BE2C (cell line): ENCODE measurements at regions not wholly inside any gene's neighbourhood (a gene's known extent, or its start where the extent isn't known, plus 50 kb on each side); places are given as distances from the start of the nearest gene placed in this dataset.

Source experiments
- DNase-seq: peaks from one replicate; pipeline ENCODE4 v3.0.0-alpha.2; 2020
- H3K27me3 ChIP-seq: fragments of 250-450 bp; sonication (Bioruptor Pico); 2 replicates; pipeline ENCODE4 v1.5.1; 2020; ENCODE audit warnings: mild to moderate bottlenecking
- H3K36me3 ChIP-seq: fragments of 250-450 bp; sonication (Bioruptor Pico); 2 replicates; pipeline ENCODE4 v1.5.1; 2020; ENCODE audit warnings: mild to moderate bottlenecking
- H3K4me1 ChIP-seq: fragments of 250-450 bp; sonication (Bioruptor Pico); 2 replicates; pipeline ENCODE4 v1.5.1; 2020
- H3K4me3 ChIP-seq: 2 replicates; pipeline ENCODE4 v1.5.1; 2011; ENCODE audit warnings: low read depth, low read length
- H3K9me3 ChIP-seq: fragments of 250-450 bp; sonication (Bioruptor Pico); 2 replicates; pipeline ENCODE4 v1.5.1; 2020
- CTCF ChIP-seq: IDR thresholded peaks from 2 replicates; pipeline ENCODE4 v1.5.1; 2012; ENCODE audit warnings: mild to moderate bottlenecking, low read depth, low read length

DNA sequence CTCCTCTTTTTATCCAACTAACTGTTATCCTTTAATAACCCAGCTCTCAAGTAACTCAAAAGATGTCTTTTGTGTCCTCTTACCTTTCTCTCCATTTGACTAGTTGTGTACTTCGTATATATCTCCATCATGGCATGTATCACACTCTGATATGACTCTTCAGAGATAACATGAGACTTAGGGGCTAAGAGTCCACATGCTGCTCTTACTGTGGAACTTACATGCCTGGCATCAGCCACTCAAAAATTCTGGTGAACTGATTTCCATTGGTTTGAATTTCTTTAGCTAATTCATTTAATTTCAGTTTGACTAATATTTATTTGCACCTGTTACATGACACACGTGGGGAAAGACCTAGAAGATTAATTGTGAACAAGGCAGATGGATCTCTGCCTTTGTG is 317.3 kb downstream of the HS3ST1 start:
- TF ChIP-seq CTCF, result no peak
- no peaks in the 10 kb centered on the region for H3K4me1 ChIP-seq
- no peaks in the 10 kb centered on the region for H3K27me3 ChIP-seq
- DNase-seq, result no peak
- H3K36me3 ChIP-seq, result no peaks in the 10 kb centered on the region
- no peak overlapping the region for H3K4me3 ChIP-seq
- no peaks in the 10 kb centered on the region for H3K9me3 ChIP-seq

DNA sequence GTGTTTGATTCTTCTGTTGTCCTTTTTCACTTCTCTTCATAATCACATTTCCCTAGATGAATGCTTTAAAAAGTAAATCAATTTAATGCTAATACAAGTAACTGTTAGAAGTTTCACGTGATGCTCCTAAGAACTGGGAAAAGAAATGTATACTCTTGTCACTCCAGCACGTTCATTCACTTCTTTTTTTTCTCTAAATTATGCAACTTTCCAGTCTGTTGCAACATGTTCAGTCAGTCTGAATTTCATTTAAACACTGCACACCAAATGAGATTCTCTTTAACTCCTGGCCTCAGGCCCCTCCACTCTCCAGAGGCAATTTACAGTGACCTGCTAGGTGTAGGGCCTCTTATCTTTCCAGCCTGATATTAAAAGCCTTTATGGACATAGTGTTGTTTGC is 321.9 kb downstream of the HS3ST1 start:
- Histone ChIP-seq H3K4me3 (no peak overlapping the region), H3K36me3 (no peaks in the 10 kb centered on the region), H3K27me3 (no peaks in the 10 kb centered on the region), H3K9me3 (no peaks in the 10 kb centered on the region), H3K4me1 (no peaks in the 10 kb centered on the region)
- no peak for DNase-seq
- no peak for TF ChIP-seq CTCF

- DNase-seq, result no peak
- no peaks in the 10 kb centered on the region for H3K27me3 ChIP-seq
These were observed 322.5 kb downstream of the HS3ST1 start for GRCh38 chr4:11106190-11106589.

DNA sequence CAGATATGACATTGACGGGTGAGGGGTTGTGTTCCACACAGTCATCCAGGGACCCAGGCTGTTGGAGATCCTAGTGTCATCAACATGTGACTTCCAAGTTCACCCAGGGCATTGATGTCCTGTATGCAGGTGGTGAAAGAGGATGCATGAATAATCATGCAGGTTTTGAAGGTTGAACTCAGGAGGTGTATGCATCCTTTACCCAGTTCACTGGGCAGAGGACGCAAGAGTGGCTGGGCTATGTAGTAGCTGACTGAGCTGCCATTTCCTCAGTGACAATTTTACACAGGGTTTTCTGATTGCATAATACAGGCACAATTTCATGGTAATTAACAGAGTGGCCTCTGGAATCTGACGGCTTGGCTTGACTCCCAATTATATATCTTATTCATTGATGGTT is 323.0 kb downstream of the HS3ST1 start:
- no peaks in the 10 kb centered on the region for H3K9me3 ChIP-seq
- no peaks in the 10 kb centered on the region for H3K27me3 ChIP-seq
- H3K4me3 ChIP-seq, result no peak overlapping the region
- H3K36me3 ChIP-seq, result no peaks in the 10 kb centered on the region
- TF ChIP-seq CTCF, result no peak
- DNase-seq, result no peak
- no peaks in the 10 kb centered on the region for H3K4me1 ChIP-seq

More at GRCh38 chr4:11106190-11106589, 322.5 kb downstream of the HS3ST1 start:
- Histone ChIP-seq H3K36me3 (no peaks in the 10 kb centered on the region), H3K4me1 (no peaks in the 10 kb centered on the region), H3K9me3 (no peaks in the 10 kb centered on the region), H3K4me3 (no peak overlapping the region)
- no peak for TF ChIP-seq CTCF

- Histone ChIP-seq H3K4me3 (no peak overlapping the region), H3K36me3 (no peaks in the 10 kb centered on the region), H3K27me3 (no peaks in the 10 kb centered on the region), H3K9me3 (no peaks in the 10 kb centered on the region), H3K4me1 (no peaks in the 10 kb centered on the region)
- TF ChIP-seq CTCF, result no peak
- no peak for DNase-seq
These were observed 330.2 kb downstream of the HS3ST1 start for GRCh38 chr4:11098461-11098860.

GRCh38 chr4:11097725-11098124 is 331.0 kb downstream of the HS3ST1 start:
- no peaks in the 10 kb centered on the region for H3K36me3 ChIP-seq
- no peak overlapping the region for H3K4me3 ChIP-seq
- H3K4me1 ChIP-seq, result no peaks in the 10 kb centered on the region
- TF ChIP-seq CTCF, result no peak
- H3K27me3 ChIP-seq, result no peaks in the 10 kb centered on the region
- DNase-seq, result no peak
- no peaks in the 10 kb centered on the region for H3K9me3 ChIP-seq
